ENCODE measurements at regions not wholly inside any gene's neighbourhood (a gene's known extent, or its start where the extent isn't known, plus 50 kb on each side); places are given as distances from the start of the nearest gene placed in this dataset.
"Not testable (repeated sequence)": the region's sequence is repeated elsewhere in the genome, so short reads cannot be mapped to it uniquely, and the experiment has no call there.

DNA sequence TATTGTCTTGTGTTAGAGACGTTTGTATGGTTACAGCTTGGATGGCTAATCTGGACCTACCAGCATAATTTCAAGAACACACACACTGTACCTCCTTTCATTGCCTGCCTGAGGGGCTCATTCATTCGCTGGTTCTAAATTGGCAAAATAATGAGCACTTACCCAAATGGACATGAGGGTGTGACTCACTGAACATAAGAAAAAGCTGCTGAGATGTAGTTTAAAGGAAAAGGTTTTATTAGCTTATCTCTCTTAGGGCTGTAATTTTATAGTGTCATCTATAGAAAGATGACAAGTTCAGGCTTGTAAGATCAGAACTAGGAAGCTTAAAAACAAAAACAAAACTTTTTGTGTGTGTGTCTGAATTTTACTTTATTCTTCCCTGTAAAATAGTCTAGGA, 120.7 kb upstream of the WNT7A start:
- dilution Hi-C loops (cut with MboI; ENCODE audit: extremely low pct_ligation_motif_present, low sequenced_read_pairs) (no loop called here), intact Hi-C loops (cut with micrococcal nuclease) (no loop called here)
- BruUV-seq (replicated peaks): no TSS peak

DNA sequence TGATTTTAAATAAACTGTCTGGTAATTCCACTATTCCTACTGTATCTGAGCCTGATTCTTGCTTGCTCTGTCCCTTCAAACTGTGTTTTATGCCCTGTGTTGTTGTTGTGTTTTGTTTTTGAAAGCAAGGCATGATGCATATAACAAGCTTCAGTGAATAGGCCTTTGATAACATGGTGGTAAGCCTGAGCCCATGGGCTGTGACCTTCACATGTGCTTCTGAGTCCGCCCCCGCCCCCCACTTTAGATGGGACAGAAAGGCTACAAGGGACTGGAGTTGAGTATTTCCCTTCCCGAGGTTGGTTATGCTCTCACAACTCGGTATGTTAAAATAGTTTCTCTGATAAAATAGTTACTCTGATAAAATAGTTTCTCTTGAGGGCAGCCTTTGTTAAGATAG, 119.0 kb upstream of the WNT7A start:
- dilution Hi-C loops (cut with MboI; ENCODE audit: extremely low pct_ligation_motif_present, low sequenced_read_pairs) (no loop called here), intact Hi-C loops (cut with micrococcal nuclease) (no loop called here)
- no TSS peak for BruUV-seq (replicated peaks)
- H3K9me3 ChIP-seq (replicated peaks; ENCODE audit: control insufficient read depth, insufficient read depth, low read length): no peaks in the 10 kb centered on the region
- ChIA-PET POLR2A (no interaction called here), CTCF (no interaction called here)
- no peaks in the 10 kb centered on the region for H3K4me1 ChIP-seq (ENCODE audit: control insufficient read depth, extremely low read depth, insufficient read depth, low read length)
- H3K9me1 ChIP-seq (replicated peaks; ENCODE audit: control insufficient read depth, extremely low read depth, insufficient read depth, low read length): no peaks in the 10 kb centered on the region
- DNase-seq (ENCODE audit: low read depth, low spot score) (no peak), FAIRE-seq (no peak)
- no peaks in the 10 kb centered on the region for H3K36me3 ChIP-seq (ENCODE audit: control insufficient read depth in 2 of 2, extremely low read depth in 1 of 2, insufficient read depth in 2 of 2, low read length in 2 of 2)
- H3K4me2 ChIP-seq (ENCODE audit: insufficient read depth, low read length): no peak overlapping the region
- H3K79me2 ChIP-seq (ENCODE audit: control insufficient read depth, insufficient read depth, low read length): no peaks in the 10 kb centered on the region
- H2AFZ ChIP-seq (ENCODE audit: low read depth, low read length): no peak overlapping the region
- TF ChIP-seq, protein P1, sequence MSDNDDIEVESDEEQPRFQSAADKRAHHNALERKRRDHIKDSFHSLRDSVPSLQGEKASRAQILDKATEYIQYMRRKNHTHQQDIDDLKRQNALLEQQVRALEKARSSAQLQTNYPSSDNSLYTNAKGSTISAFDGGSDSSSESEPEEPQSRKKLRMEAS (IDR thresholded peaks at IDR 0.05; ENCODE audit: insufficient read depth, insufficient read length): no peak
- TF ChIP-seq POLR2AphosphoS5 (IDR thresholded peaks at IDR 0.05; ENCODE audit: insufficient read depth, low read depth, low read length): no peak
- TF ChIP-seq EZH2 (IDR thresholded peaks at IDR 0.05; ENCODE audit: borderline replicate concordance, low read depth, low read length, severe bottlenecking): no peak
- no peak for TF ChIP-seq FOS (IDR thresholded peaks at IDR 0.05; ENCODE audit: borderline replicate concordance, insufficient read depth, low read length)
- no peak for TF ChIP-seq GATA2 (IDR thresholded peaks at IDR 0.05; ENCODE audit: insufficient read depth, insufficient read length, low read depth, low read length)
- no peak overlapping the region for H3K9ac ChIP-seq (replicated peaks; ENCODE audit: extremely low read depth, insufficient read depth, low read length)
- H3K27me3 ChIP-seq (ENCODE audit: control insufficient read depth in 2 of 2, insufficient read depth in 2 of 2, low read length in 2 of 2): no peaks in the 10 kb centered on the region
- no peaks in the 10 kb centered on the region for H4K20me1 ChIP-seq (replicated peaks; ENCODE audit: control insufficient read depth, extremely low read depth, insufficient read depth, low read length)
- H3K4me3 ChIP-seq (replicated peaks in 1 of 3; ENCODE audit: insufficient read depth in 1 of 3, low read depth in 1 of 3, low read length in 3 of 3): no peak overlapping the region
- no peak overlapping the region for H3K27ac ChIP-seq (ENCODE audit: insufficient read depth, low read depth, low read length)

More for the DNA sequence above, 120.7 kb upstream of the WNT7A start:
- H3K79me2 ChIP-seq (ENCODE audit: control insufficient read depth, insufficient read depth, low read length): no peaks in the 10 kb centered on the region
- POLR2A ChIA-PET: no interaction called here
- H3K27me3 ChIP-seq (ENCODE audit: control insufficient read depth in 2 of 2, insufficient read depth in 2 of 2, low read length in 2 of 2): no peaks in the 10 kb centered on the region
- H3K36me3 ChIP-seq (ENCODE audit: control insufficient read depth in 2 of 2, extremely low read depth in 1 of 2, insufficient read depth in 2 of 2, low read length in 2 of 2): no peaks in the 10 kb centered on the region
- no peaks in the 10 kb centered on the region for H3K9me1 ChIP-seq (replicated peaks; ENCODE audit: control insufficient read depth, extremely low read depth, insufficient read depth, low read length)
- DNase-seq (ENCODE audit: low read depth, low spot score) (no peak), FAIRE-seq (no peak)
- no peak overlapping the region for H2AFZ ChIP-seq (ENCODE audit: low read depth, low read length)
- TF ChIP-seq, protein P1 (IDR thresholded peaks at IDR 0.05; ENCODE audit: insufficient read depth, insufficient read length): no peak
- TF ChIP-seq GATA2 (IDR thresholded peaks at IDR 0.05; ENCODE audit: insufficient read depth, insufficient read length, low read depth, low read length): no peak
- no peak for TF ChIP-seq EZH2 (IDR thresholded peaks at IDR 0.05; ENCODE audit: borderline replicate concordance, low read depth, low read length, severe bottlenecking)
- TF ChIP-seq, protein P2, sequence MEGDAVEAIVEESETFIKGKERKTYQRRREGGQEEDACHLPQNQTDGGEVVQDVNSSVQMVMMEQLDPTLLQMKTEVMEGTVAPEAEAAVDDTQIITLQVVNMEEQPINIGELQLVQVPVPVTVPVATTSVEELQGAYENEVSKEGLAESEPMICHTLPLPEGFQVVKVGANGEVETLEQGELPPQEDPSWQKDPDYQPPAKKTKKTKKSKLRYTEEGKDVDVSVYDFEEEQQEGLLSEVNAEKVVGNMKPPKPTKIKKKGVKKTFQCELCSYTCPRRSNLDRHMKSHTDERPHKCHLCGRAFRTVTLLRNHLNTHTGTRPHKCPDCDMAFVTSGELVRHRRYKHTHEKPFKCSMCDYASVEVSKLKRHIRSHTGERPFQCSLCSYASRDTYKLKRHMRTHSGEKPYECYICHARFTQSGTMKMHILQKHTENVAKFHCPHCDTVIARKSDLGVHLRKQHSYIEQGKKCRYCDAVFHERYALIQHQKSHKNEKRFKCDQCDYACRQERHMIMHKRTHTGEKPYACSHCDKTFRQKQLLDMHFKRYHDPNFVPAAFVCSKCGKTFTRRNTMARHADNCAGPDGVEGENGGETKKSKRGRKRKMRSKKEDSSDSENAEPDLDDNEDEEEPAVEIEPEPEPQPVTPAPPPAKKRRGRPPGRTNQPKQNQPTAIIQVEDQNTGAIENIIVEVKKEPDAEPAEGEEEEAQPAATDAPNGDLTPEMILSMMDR (IDR thresholded peaks at IDR 0.05; ENCODE audit: extremely low read depth in 1 of 2, insufficient read depth in 1 of 2, low read depth in 1 of 2, low read length in 2 of 2): no peak
- TF ChIP-seq JUN (IDR thresholded peaks at IDR 0.05; ENCODE audit: borderline replicate concordance, insufficient read depth, insufficient read length, low read depth): no peak
- no peak overlapping the region for H3K9ac ChIP-seq (replicated peaks; ENCODE audit: extremely low read depth, insufficient read depth, low read length)
- H3K4me3 ChIP-seq (replicated peaks in 1 of 3; ENCODE audit: insufficient read depth in 1 of 3, low read depth in 1 of 3, low read length in 3 of 3): no peak overlapping the region
- H3K4me1 ChIP-seq (ENCODE audit: control insufficient read depth, extremely low read depth, insufficient read depth, low read length): no peaks in the 10 kb centered on the region
- H3K27ac ChIP-seq (ENCODE audit: insufficient read depth, low read depth, low read length): no peak overlapping the region
- no peak overlapping the region for H3K4me2 ChIP-seq (ENCODE audit: insufficient read depth, low read length)
- H3K9me3 ChIP-seq (replicated peaks; ENCODE audit: control insufficient read depth, insufficient read depth, low read length): no peaks in the 10 kb centered on the region
- CTCF ChIA-PET: no interaction called here
- no peaks in the 10 kb centered on the region for H4K20me1 ChIP-seq (replicated peaks; ENCODE audit: control insufficient read depth, extremely low read depth, insufficient read depth, low read length)

DNA sequence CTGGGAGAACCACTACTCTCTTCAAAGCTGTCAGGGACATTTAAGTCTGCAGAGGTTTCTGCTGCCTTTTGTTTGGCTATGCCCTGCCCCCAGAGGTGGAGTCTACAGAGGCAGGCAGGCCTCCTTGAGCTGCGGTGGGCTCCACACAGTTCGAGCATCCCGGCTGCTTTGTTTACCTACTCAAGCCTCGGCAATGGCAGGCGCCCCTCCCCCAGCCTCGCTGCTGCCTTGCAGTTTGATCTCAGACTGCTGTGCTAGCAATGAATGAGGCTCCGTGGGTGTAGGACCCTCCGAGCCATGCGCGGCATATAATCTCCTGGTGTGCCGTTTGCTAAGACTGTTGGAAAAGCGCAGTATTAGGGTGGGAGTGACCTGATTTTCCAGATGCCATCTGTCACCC, 115.3 kb upstream of the WNT7A start:
- dilution Hi-C loops (cut with MboI; ENCODE audit: extremely low pct_ligation_motif_present, low sequenced_read_pairs); H3K4me3 ChIP-seq (replicated peaks in 1 of 3; ENCODE audit: insufficient read depth in 1 of 3, low read depth in 1 of 3, low read length in 3 of 3); H3K27me3 ChIP-seq (ENCODE audit: control insufficient read depth in 2 of 2, insufficient read depth in 2 of 2, low read length in 2 of 2); H3K4me1 ChIP-seq (ENCODE audit: control insufficient read depth, extremely low read depth, insufficient read depth, low read length); BruUV-seq (replicated peaks); DNase-seq (ENCODE audit: low read depth, low spot score); H3K4me2 ChIP-seq (ENCODE audit: insufficient read depth, low read length); FAIRE-seq; H4K20me1 ChIP-seq (replicated peaks; ENCODE audit: control insufficient read depth, extremely low read depth, insufficient read depth, low read length); POLR2A ChIA-PET; H3K9me3 ChIP-seq (replicated peaks; ENCODE audit: control insufficient read depth, insufficient read depth, low read length); intact Hi-C loops (cut with micrococcal nuclease); H3K36me3 ChIP-seq (ENCODE audit: control insufficient read depth in 2 of 2, extremely low read depth in 1 of 2, insufficient read depth in 2 of 2, low read length in 2 of 2); CTCF ChIA-PET; H3K9me1 ChIP-seq (replicated peaks; ENCODE audit: control insufficient read depth, extremely low read depth, insufficient read depth, low read length); H3K27ac ChIP-seq (ENCODE audit: insufficient read depth, low read depth, low read length); H2AFZ ChIP-seq (ENCODE audit: low read depth, low read length); H3K79me2 ChIP-seq (ENCODE audit: control insufficient read depth, insufficient read depth, low read length); H3K9ac ChIP-seq (replicated peaks; ENCODE audit: extremely low read depth, insufficient read depth, low read length): not testable (repeated sequence)

All from endothelial cell of umbilical vein (primary cell).